HepG2 (cell line): ENCODE measurements at regions not wholly inside any gene's neighbourhood (a gene's known extent, or its start where the extent isn't known, plus 50 kb on each side); places are given as distances from the start of the nearest gene placed in this dataset.

Source experiments
- ATAC-seq: fragments of 200-7000 bp; cut with Tn5 transposase; 3 replicates; pipeline ENCODE4 v1.9.1; 2020; ENCODE audit warnings: mild to moderate bottlenecking, moderate library complexity
- BruUV-seq: library from RNA; stranded (reverse); fragments of 400-500 nt; replicated peaks from 2 replicates; lab custom pipeline; 2021; lab: Mats Ljungman, UMichigan
- CTCF ChIA-PET: fragments of 300-600 bp; formaldehyde crosslinking; extraction: SDS; loops from one replicate; lab custom pipeline; 2021; ENCODE audit warnings: low total read pairs, inconsistent platforms, low intra/inter-chr PET ratio; lab: Yijun Ruan, JAX
- POLR2A ChIA-PET: fragments of 350-600 bp; sonication (Branson Sonifier 250); formaldehyde crosslinking; loops from one replicate; lab custom pipeline; 2020; ENCODE audit warnings: antibody characterized with exemption, inconsistent platforms; lab: Yijun Ruan, JAX
- DNase-seq: peaks from one replicate; pipeline ENCODE4 v3.0.0-alpha.2; 2015; ENCODE audit warnings: low spot score
- FAIRE-seq: peaks from 3 replicates; lab custom pipeline; 2011; peaks lifted over from hg19 to GRCh38; lab: Jason Lieb, UNC
- H2AFZ ChIP-seq: one replicate; pipeline ENCODE4 v1.6.1; 2011; ENCODE audit warnings: low read length, inconsistent platforms
- H3K27ac ChIP-seq: fragments of 300-600 bp; 3 replicates; pipeline ENCODE4 v1.8.0; 2011; ENCODE audit warnings: mixed run types, mild to moderate bottlenecking, mixed read lengths, low read length, inconsistent platforms; ENCODE audit not compliant: insufficient read depth; ENCODE audit errors: extremely low read length
- H3K27me3 ChIP-seq, 2 experiments: fragments of 200-600 bp in 1 of 2; 2 replicates in 1 of 2; 3 replicates in 1 of 2; pipeline versions ENCODE4 v1.6.0 to v1.8.0; 2011; ENCODE audit warnings: low read length in 2 of 2, mild to moderate bottlenecking in 2 of 2, moderate library complexity in 2 of 2, inconsistent platforms in 1 of 2; ENCODE audit not compliant: insufficient read depth in 2 of 2, control insufficient read depth in 1 of 2
- H3K36me3 ChIP-seq, 2 experiments: fragments of 200-600 bp in 1 of 2; replicated peaks in 1 of 2; 2 replicates in 1 of 2; 3 replicates in 1 of 2; pipeline versions ENCODE4 v1.5.1 to v1.8.0; 2011; ENCODE audit warnings: low read length in 2 of 2, inconsistent platforms in 1 of 2; ENCODE audit not compliant: insufficient read depth in 2 of 2, control insufficient read depth in 1 of 2
- H3K4me1 ChIP-seq: 2 replicates; pipeline ENCODE4 v1.5.1; 2012; ENCODE audit warnings: low read length, inconsistent platforms; ENCODE audit not compliant: insufficient read depth
- H3K4me2 ChIP-seq: 2 replicates; pipeline ENCODE4 v1.6.0; 2011; ENCODE audit warnings: low read depth, low read length, inconsistent platforms
- H3K4me3 ChIP-seq, 3 experiments: fragments of 200-600 bp in 1 of 3; sonication (generic), shearing (Covaris generic) in 1 of 3; replicated peaks in 1 of 3; 2 replicates each; pipeline ENCODE4 v1.5.1; 2011 to 2016; ENCODE audit warnings: low read length in 3 of 3, inconsistent platforms in 2 of 3, low read depth in 2 of 3, mild to moderate bottlenecking in 2 of 3, control low read depth in 1 of 3, mixed read lengths in 1 of 3; ENCODE audit not compliant: insufficient read depth in 1 of 3
- H3K79me2 ChIP-seq: one replicate; pipeline ENCODE4 v1.6.1; 2011; ENCODE audit warnings: low read length, inconsistent platforms; ENCODE audit not compliant: insufficient read depth
- H3K9ac ChIP-seq: 2 replicates; pipeline ENCODE4 v1.6.0; 2011; ENCODE audit warnings: mild to moderate bottlenecking, low read depth, low read length, inconsistent platforms; ENCODE audit not compliant: insufficient read depth
- H3K9me3 ChIP-seq: 2 replicates; pipeline ENCODE4 v1.5.1; 2012; ENCODE audit warnings: mild to moderate bottlenecking, low read length
- H4K20me1 ChIP-seq: 2 replicates; pipeline ENCODE4 v1.6.0; 2011; ENCODE audit warnings: inconsistent platforms, mild to moderate bottlenecking, low read length, moderate library complexity; ENCODE audit not compliant: insufficient read depth
- ARID5B ChIP-seq: IDR thresholded peaks from 2 replicates; pipeline ENCODE4 v1.4.0; 2020; ENCODE audit warnings: mild to moderate bottlenecking, missing genetic modification reagents
- CEBPB ChIP-seq: IDR thresholded peaks from 2 replicates; pipeline ENCODE4 v1.6.1; 2011; ENCODE audit warnings: low read depth, low read length, improper control_type of control experiment, borderline replicate concordance
- EED ChIP-seq: sonication (generic); formaldehyde crosslinking; IDR thresholded peaks from 2 replicates; pipeline ENCODE4 v1.5.0; 2020; ENCODE audit warnings: mild to moderate bottlenecking, missing genetic modification reagents
- IRF2 ChIP-seq: IDR thresholded peaks from 2 replicates; pipeline ENCODE4 v1.6.1; 2018; ENCODE audit warnings: missing genetic modification reagents, missing compliant biosample characterization
- MYNN ChIP-seq: sonication (generic); formaldehyde crosslinking; IDR thresholded peaks from 2 replicates; pipeline ENCODE4 v1.4.0; 2020; ENCODE audit warnings: mild to moderate bottlenecking, low read depth, missing genetic modification reagents
- NCOR1 ChIP-seq: fragments of 200-600 bp; sonication (generic); IDR thresholded peaks from 2 replicates; pipeline ENCODE4 v1.7.0; 2017; ENCODE audit warnings: antibody characterized with exemption, low read length, borderline replicate concordance
- NR0B2 ChIP-seq: sonication (generic); formaldehyde crosslinking; IDR thresholded peaks from 2 replicates; pipeline ENCODE4 v1.4.0; 2020; ENCODE audit warnings: mild to moderate bottlenecking, missing genetic modification reagents
- RBFOX2 ChIP-seq: fragments of 200-400 bp; formaldehyde crosslinking; IDR thresholded peaks from 2 replicates; pipeline ENCODE4 v1.6.1; 2017; ENCODE audit warnings: low read depth, mild to moderate bottlenecking, low read length
- ZNF329 ChIP-seq: sonication (generic); formaldehyde crosslinking; IDR thresholded peaks from 2 replicates; pipeline ENCODE4 v1.9.0; 2021; ENCODE audit warnings: low read depth, mild to moderate bottlenecking, missing genetic modification reagents
- ZNF609 ChIP-seq: sonication (generic); formaldehyde crosslinking; IDR thresholded peaks from 2 replicates; pipeline ENCODE4 v1.4.0; 2020; ENCODE audit warnings: mild to moderate bottlenecking, missing genetic modification reagents, borderline replicate concordance
- ZNF619 ChIP-seq: sonication (generic); formaldehyde crosslinking; IDR thresholded peaks from 2 replicates; pipeline ENCODE4 v1.4.0; 2020; ENCODE audit warnings: mild to moderate bottlenecking, missing genetic modification reagents
- ZNF790 ChIP-seq: sonication (generic); formaldehyde crosslinking; IDR thresholded peaks from 2 replicates; pipeline ENCODE4 v1.8.0; 2022; ENCODE audit warnings: missing genetic modification reagents, mild to moderate bottlenecking, borderline replicate concordance
- ZNF816 ChIP-seq: sonication (generic); formaldehyde crosslinking; IDR thresholded peaks from 2 replicates; pipeline ENCODE4 v1.8.0; 2022; ENCODE audit warnings: missing genetic modification reagents, mild to moderate bottlenecking, borderline replicate concordance
- WGBS: methylation state at CpG from one replicate; pipeline ENCODE4 v1.1.6; 2017; ENCODE audit warnings: low lambda C conversion rate; 5-methylcytosine and 5-hydroxymethylcytosine counted together
- in situ Hi-C: cut with HindIII; loops from 2 replicates; pipeline ENCODE4 v1.10.0; 2017; ENCODE audit warnings: low pct_unique_long_range_greater_than_20kb; ENCODE audit not compliant: extremely low pct_ligation_motif_present
- intact Hi-C: fragments of 100-400 bp; cut with micrococcal nuclease; formaldehyde crosslinking; loops from one replicate; pipeline ENCODE4 v1.10.0; 2022; ENCODE audit not compliant: unreplicated experiment

- Histone ChIP-seq H3K36me3 (peaks cover 0 to 32% of the 10 kb centered on the region in 2 experiments; a peak in 4 of 5 replicates), H3K27me3 (no peaks in the 10 kb centered on the region), H3K9me3 (no peaks in the 10 kb centered on the region), H3K4me3 (no peak overlapping the region), H3K4me2 (no peak overlapping the region), H3K9ac (no peak overlapping the region), H2AFZ (no peak overlapping the region), H3K4me1 (peaks cover 29% of the 10 kb centered on the region), H3K27ac (no peak overlapping the region), H4K20me1 (peaks cover 6% of the 10 kb centered on the region), H3K79me2 (peaks cover 92% of the 10 kb centered on the region)
- ATAC-seq = no peak
- CTCF ChIA-PET = no interaction called here
- POLR2A ChIA-PET = no interaction called here
- BruUV-seq = no TSS peak
- intact Hi-C loops (no loop called here), in situ Hi-C loops (no loop called here)
- FAIRE-seq = no peak
- no peak for DNase-seq
- WGBS = 100% methylated on average over 4 of the region's 4 CpGs
- no peak for TF ChIP-seq IRF2 (CRISPR knock-in tag)
- no peak for TF ChIP-seq EED
- TF ChIP-seq ARID5B (CRISPR knock-in tag) = no peak
- no peak for TF ChIP-seq ZNF609 (CRISPR knock-in tag)
- no peak for TF ChIP-seq ZNF329
- TF ChIP-seq ZNF816 (CRISPR knock-in tag) = no peak
- no peak for TF ChIP-seq ZNF619 (CRISPR knock-in tag)
- no peak for TF ChIP-seq MYNN
- TF ChIP-seq CEBPB = no peak
- no peak for TF ChIP-seq NCOR1
- TF ChIP-seq NR0B2 (CRISPR knock-in tag) = no peak
- TF ChIP-seq RBFOX2 = no peak
- TF ChIP-seq ZNF790 (CRISPR knock-in tag) = no peak
Observed at GRCh38 chr6:158253248-158253647, 59.0 kb upstream of the TULP4 start.
